ENCODE measurements at regions not wholly inside any gene's neighbourhood (a gene's known extent, or its start where the extent isn't known, plus 50 kb on each side); places are given as distances from the start of the nearest gene placed in this dataset.

DNA sequence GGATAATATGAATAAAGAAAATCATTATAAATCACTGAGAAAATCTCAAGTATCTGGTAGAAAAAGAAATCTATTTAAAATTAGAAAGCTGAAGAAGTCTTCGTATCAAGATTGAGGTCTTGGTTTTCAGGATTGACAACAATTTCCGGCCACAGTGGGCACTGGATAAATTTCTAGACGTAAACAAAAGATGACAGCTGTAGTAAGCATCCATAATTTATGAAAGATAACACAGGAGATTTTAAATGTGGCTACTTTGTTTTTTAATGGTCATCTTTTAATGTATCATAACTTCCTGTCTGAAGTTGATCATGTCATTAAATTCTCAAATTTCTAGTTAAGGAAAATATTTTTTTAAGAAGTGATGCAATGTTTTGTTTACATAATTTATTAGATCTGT lies 444.2 kb downstream of the HTR1B start:
- no peak for TF ChIP-seq POLR2A (IDR thresholded peaks at IDR 0.05)
- TF ChIP-seq, protein P1, sequence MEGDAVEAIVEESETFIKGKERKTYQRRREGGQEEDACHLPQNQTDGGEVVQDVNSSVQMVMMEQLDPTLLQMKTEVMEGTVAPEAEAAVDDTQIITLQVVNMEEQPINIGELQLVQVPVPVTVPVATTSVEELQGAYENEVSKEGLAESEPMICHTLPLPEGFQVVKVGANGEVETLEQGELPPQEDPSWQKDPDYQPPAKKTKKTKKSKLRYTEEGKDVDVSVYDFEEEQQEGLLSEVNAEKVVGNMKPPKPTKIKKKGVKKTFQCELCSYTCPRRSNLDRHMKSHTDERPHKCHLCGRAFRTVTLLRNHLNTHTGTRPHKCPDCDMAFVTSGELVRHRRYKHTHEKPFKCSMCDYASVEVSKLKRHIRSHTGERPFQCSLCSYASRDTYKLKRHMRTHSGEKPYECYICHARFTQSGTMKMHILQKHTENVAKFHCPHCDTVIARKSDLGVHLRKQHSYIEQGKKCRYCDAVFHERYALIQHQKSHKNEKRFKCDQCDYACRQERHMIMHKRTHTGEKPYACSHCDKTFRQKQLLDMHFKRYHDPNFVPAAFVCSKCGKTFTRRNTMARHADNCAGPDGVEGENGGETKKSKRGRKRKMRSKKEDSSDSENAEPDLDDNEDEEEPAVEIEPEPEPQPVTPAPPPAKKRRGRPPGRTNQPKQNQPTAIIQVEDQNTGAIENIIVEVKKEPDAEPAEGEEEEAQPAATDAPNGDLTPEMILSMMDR (IDR thresholded peaks at IDR 0.05), result no peak
- WGBS, 2 donors, result 90 to 97% methylated on average over 3 of the region's 3 CpGs
- Histone ChIP-seq H3K27me3 (no peaks in the 10 kb centered on the region), H3K27ac (no peak overlapping the region), H3K4me1 (no peaks in the 10 kb centered on the region), H3K4me3 (no peak overlapping the region), H3K9me3 (no peaks in the 10 kb centered on the region), H3K36me3 (ENCODE audit: low read depth, missing control alignments) (no peaks in the 10 kb centered on the region)
- intact Hi-C loops (cut with DNase I; ENCODE audit: low total_unique reads), result no loop called here
- no peak for DNase-seq

DNA sequence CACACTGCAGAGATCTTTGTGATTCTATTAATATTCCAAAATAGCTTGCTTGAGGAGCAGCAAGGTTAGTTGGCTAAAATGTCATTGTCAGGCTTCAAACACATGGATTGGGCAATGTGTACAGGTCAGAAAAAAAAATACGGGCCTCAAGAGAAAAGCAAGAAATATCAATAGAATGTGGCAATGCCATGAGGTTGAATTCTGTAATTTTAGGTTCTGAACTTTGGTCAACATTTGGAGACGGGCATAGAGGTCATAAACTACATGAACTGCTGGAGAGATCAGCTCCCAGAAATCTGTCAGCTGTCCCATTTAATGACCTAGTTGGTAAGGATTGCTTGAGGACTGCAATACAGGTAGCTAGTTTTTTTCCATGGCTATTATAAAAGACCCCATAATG lies 445.8 kb downstream of the HTR1B start:
- 92 to 97% methylated on average over 2 of the region's 2 CpGs for WGBS, 2 donors
- TF ChIP-seq POLR2A (IDR thresholded peaks at IDR 0.05), result no peak
- TF ChIP-seq, protein P1 (IDR thresholded peaks at IDR 0.05), result no peak
- no peaks in the 10 kb centered on the region for H3K36me3 ChIP-seq (ENCODE audit: low read depth, missing control alignments)
- H3K4me1 ChIP-seq, result no peaks in the 10 kb centered on the region
- H3K27ac ChIP-seq, result no peak overlapping the region
- H3K9me3 ChIP-seq, result no peaks in the 10 kb centered on the region
- no peak overlapping the region for H3K4me3 ChIP-seq
- DNase-seq, result no peak
- no peaks in the 10 kb centered on the region for H3K27me3 ChIP-seq
- intact Hi-C loops (cut with DNase I; ENCODE audit: low total_unique reads), result no loop called here

DNA sequence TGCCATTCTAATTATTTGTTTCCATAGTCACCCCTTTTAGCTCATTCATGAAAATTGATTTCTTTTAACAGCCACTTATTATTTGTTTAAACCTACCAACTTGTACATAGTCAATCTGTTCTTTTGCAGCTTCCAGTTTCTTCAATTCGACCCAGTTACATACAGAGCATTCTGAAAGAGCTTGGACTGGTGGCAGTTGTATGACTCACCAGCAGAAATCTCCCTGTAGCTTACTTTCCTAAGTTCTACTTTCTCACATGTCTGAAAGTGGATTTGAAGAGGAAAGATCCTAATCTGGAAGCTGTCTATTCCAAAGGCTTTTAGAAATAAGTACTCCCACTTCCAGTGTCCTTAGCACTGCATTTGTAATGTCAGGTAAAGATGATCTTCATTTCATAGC lies 447.9 kb downstream of the HTR1B start:
- TF ChIP-seq, protein P1 (IDR thresholded peaks at IDR 0.05), result no peak
- TF ChIP-seq POLR2A (IDR thresholded peaks at IDR 0.05), result no peak
- no peak overlapping the region for H3K4me3 ChIP-seq
- no peak overlapping the region for H3K27ac ChIP-seq
- WGBS, 2 donors, result 38% methylated on average over 1 of the region's 1 CpG
- H3K4me1 ChIP-seq, result no peaks in the 10 kb centered on the region
- DNase-seq, result no peak
- intact Hi-C loops (cut with DNase I; ENCODE audit: low total_unique reads), result no loop called here
- H3K27me3 ChIP-seq, result no peaks in the 10 kb centered on the region
- no peaks in the 10 kb centered on the region for H3K36me3 ChIP-seq (ENCODE audit: low read depth, missing control alignments)
- H3K9me3 ChIP-seq, result no peaks in the 10 kb centered on the region

DNA sequence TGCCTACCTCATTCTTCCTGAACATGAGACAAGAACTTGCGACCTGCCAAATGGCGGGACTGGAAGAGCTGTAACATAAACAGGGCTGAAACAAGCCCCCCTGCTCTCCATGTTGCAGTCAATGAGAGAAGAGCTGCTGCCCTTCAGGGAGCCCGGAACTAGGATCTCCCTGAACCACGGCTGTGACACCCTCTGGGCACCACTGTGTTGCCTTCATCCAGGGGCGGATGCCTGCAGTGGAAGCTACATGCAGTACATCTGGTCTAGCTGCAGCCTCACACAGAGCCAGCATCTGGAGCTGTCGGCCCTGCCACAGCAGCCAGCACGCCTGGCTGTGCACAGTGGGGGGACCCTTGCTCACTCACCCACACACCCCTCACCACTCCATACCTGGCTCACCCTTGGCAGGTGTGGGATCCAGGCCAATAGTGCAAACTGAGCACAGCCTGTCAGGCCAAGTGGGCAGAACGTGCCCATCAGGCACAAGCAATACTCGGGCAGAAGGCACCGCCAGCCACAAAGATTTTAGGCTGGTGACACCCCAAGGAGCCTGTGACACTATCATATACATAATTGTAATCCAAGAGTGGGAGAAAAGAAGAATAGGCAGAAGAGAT lies 451.3 kb downstream of the HTR1B start:
- 83 to 90% methylated on average over 3 to 10 of the region's 10 CpGs for WGBS, 2 donors
- Histone ChIP-seq H3K4me3 (no peak overlapping the region), H3K27me3 (no peaks in the 10 kb centered on the region), H3K27ac (no peak overlapping the region), H3K36me3 (ENCODE audit: low read depth, missing control alignments) (no peaks in the 10 kb centered on the region), H3K4me1 (no peaks in the 10 kb centered on the region), H3K9me3 (no peaks in the 10 kb centered on the region)
- no peak for DNase-seq
- TF ChIP-seq, protein P1 (IDR thresholded peaks at IDR 0.05), result no peak
- no peak for TF ChIP-seq POLR2A (IDR thresholded peaks at IDR 0.05)
- intact Hi-C loops (cut with DNase I; ENCODE audit: low total_unique reads), result no loop called here

DNA sequence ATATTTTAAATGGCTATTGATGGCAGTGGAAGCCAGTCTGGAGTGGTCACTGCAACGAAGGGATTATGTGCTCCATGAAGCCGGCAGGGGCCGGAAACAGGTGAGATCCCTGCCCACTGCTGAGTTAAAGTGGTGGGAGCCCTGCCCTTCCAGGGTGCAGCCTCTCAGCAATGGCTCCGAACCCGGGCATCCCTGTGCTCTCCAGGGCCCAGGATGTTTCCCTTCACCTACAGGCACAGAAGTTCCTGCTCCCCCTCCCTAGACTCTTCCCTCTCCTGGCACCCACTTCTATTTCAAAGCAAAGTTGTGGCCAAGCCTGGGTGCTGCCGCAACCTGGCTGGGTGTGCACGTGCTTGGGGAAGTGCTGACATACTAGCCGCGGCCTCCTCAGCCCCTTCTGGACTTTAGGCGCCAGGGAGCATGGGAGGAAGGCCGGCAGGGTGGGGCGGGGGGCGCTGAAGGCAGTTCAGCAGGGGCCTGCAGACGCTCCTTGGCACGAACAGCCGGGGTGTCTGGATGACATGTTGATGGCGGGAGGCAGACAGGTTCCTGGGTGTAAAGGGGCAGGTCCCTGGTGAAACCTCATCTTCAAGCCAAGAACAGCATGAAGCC lies 452.3 kb downstream of the HTR1B start:
- Histone ChIP-seq H3K27ac (no peak overlapping the region), H3K9me3 (no peaks in the 10 kb centered on the region), H3K27me3 (no peaks in the 10 kb centered on the region), H3K4me1 (no peaks in the 10 kb centered on the region), H3K36me3 (ENCODE audit: low read depth, missing control alignments) (no peaks in the 10 kb centered on the region), H3K4me3 (no peak overlapping the region)
- no peak for DNase-seq
- WGBS, 2 donors, result 66% methylated on average over 14 to 17 of the region's 17 CpGs
- intact Hi-C loops (cut with DNase I; ENCODE audit: low total_unique reads), result no loop called here
- TF ChIP-seq, protein P1 (IDR thresholded peaks at IDR 0.05), result no peak
- TF ChIP-seq POLR2A (IDR thresholded peaks at IDR 0.05), result no peak
